HepG2 (cell line): ENCODE measurements at regions not wholly inside any gene's neighbourhood (a gene's known extent, or its start where the extent isn't known, plus 50 kb on each side); places are given as distances from the start of the nearest gene placed in this dataset.

Experiments
- ATAC-seq: fragments of 200-7000 bp; cut with Tn5 transposase; 3 replicates; pipeline ENCODE4 v1.9.1; 2020; ENCODE audit warnings: mild to moderate bottlenecking, moderate library complexity
- BruUV-seq: library from RNA; stranded (reverse); fragments of 400-500 nt; replicated peaks from 2 replicates; lab custom pipeline; 2021; lab: Mats Ljungman, UMichigan
- CTCF ChIA-PET: fragments of 300-600 bp; formaldehyde crosslinking; extraction: SDS; loops from one replicate; lab custom pipeline; 2021; ENCODE audit warnings: low total read pairs, inconsistent platforms, low intra/inter-chr PET ratio; lab: Yijun Ruan, JAX
- POLR2A ChIA-PET: fragments of 350-600 bp; sonication (Branson Sonifier 250); formaldehyde crosslinking; loops from one replicate; lab custom pipeline; 2020; ENCODE audit warnings: antibody characterized with exemption, inconsistent platforms; lab: Yijun Ruan, JAX
- DNase-seq: peaks from one replicate; pipeline ENCODE4 v3.0.0-alpha.2; 2015; ENCODE audit warnings: low spot score
- FAIRE-seq: peaks from 3 replicates; lab custom pipeline; 2011; peaks lifted over from hg19 to GRCh38; lab: Jason Lieb, UNC
- H2AFZ ChIP-seq: one replicate; pipeline ENCODE4 v1.6.1; 2011; ENCODE audit warnings: low read length, inconsistent platforms
- H3K27ac ChIP-seq: fragments of 300-600 bp; 3 replicates; pipeline ENCODE4 v1.8.0; 2011; ENCODE audit warnings: mixed run types, mild to moderate bottlenecking, mixed read lengths, low read length, inconsistent platforms; ENCODE audit not compliant: insufficient read depth; ENCODE audit errors: extremely low read length
- H3K27me3 ChIP-seq, 2 experiments: fragments of 200-600 bp in 1 of 2; 2 replicates in 1 of 2; 3 replicates in 1 of 2; pipeline versions ENCODE4 v1.6.0 to v1.8.0; 2011; ENCODE audit warnings: low read length in 2 of 2, mild to moderate bottlenecking in 2 of 2, moderate library complexity in 2 of 2, inconsistent platforms in 1 of 2; ENCODE audit not compliant: insufficient read depth in 2 of 2, control insufficient read depth in 1 of 2
- H3K36me3 ChIP-seq, 2 experiments: fragments of 200-600 bp in 1 of 2; replicated peaks in 1 of 2; 2 replicates in 1 of 2; 3 replicates in 1 of 2; pipeline versions ENCODE4 v1.5.1 to v1.8.0; 2011; ENCODE audit warnings: low read length in 2 of 2, inconsistent platforms in 1 of 2; ENCODE audit not compliant: insufficient read depth in 2 of 2, control insufficient read depth in 1 of 2
- H3K4me1 ChIP-seq: 2 replicates; pipeline ENCODE4 v1.5.1; 2012; ENCODE audit warnings: low read length, inconsistent platforms; ENCODE audit not compliant: insufficient read depth
- H3K4me2 ChIP-seq: 2 replicates; pipeline ENCODE4 v1.6.0; 2011; ENCODE audit warnings: low read depth, low read length, inconsistent platforms
- H3K4me3 ChIP-seq, 3 experiments: fragments of 200-600 bp in 1 of 3; sonication (generic), shearing (Covaris generic) in 1 of 3; replicated peaks in 1 of 3; 2 replicates each; pipeline ENCODE4 v1.5.1; 2011 to 2016; ENCODE audit warnings: low read length in 3 of 3, inconsistent platforms in 2 of 3, low read depth in 2 of 3, mild to moderate bottlenecking in 2 of 3, control low read depth in 1 of 3, mixed read lengths in 1 of 3; ENCODE audit not compliant: insufficient read depth in 1 of 3
- H3K79me2 ChIP-seq: one replicate; pipeline ENCODE4 v1.6.1; 2011; ENCODE audit warnings: low read length, inconsistent platforms; ENCODE audit not compliant: insufficient read depth
- H3K9ac ChIP-seq: 2 replicates; pipeline ENCODE4 v1.6.0; 2011; ENCODE audit warnings: mild to moderate bottlenecking, low read depth, low read length, inconsistent platforms; ENCODE audit not compliant: insufficient read depth
- H3K9me3 ChIP-seq: 2 replicates; pipeline ENCODE4 v1.5.1; 2012; ENCODE audit warnings: mild to moderate bottlenecking, low read length
- H4K20me1 ChIP-seq: 2 replicates; pipeline ENCODE4 v1.6.0; 2011; ENCODE audit warnings: inconsistent platforms, mild to moderate bottlenecking, low read length, moderate library complexity; ENCODE audit not compliant: insufficient read depth
- STAT5B ChIP-seq: sonication (generic); formaldehyde crosslinking; IDR thresholded peaks from 2 replicates; pipeline ENCODE4 v1.4.0; 2020; ENCODE audit warnings: missing genetic modification reagents
- ZNF569 ChIP-seq: sonication (generic); formaldehyde crosslinking; IDR thresholded peaks from 2 replicates; pipeline ENCODE4 v1.5.0; 2020; ENCODE audit warnings: mild to moderate bottlenecking, missing genetic modification reagents, moderate library complexity, borderline replicate concordance
- ZNF609 ChIP-seq: sonication (generic); formaldehyde crosslinking; IDR thresholded peaks from 2 replicates; pipeline ENCODE4 v1.4.0; 2020; ENCODE audit warnings: mild to moderate bottlenecking, missing genetic modification reagents, borderline replicate concordance
- ZNF780A ChIP-seq: sonication (generic); formaldehyde crosslinking; IDR thresholded peaks from 2 replicates; pipeline ENCODE4 v1.8.0; 2022; ENCODE audit warnings: mild to moderate bottlenecking, missing genetic modification reagents, moderate library complexity
- WGBS: methylation state at CpG from one replicate; pipeline ENCODE4 v1.1.6; 2017; ENCODE audit warnings: low lambda C conversion rate; 5-methylcytosine and 5-hydroxymethylcytosine counted together
- in situ Hi-C: cut with HindIII; loops from 2 replicates; pipeline ENCODE4 v1.10.0; 2017; ENCODE audit warnings: low pct_unique_long_range_greater_than_20kb; ENCODE audit not compliant: extremely low pct_ligation_motif_present
- intact Hi-C: fragments of 100-400 bp; cut with micrococcal nuclease; formaldehyde crosslinking; loops from one replicate; pipeline ENCODE4 v1.10.0; 2022; ENCODE audit not compliant: unreplicated experiment

- no peak overlapping the region for H3K9ac ChIP-seq
- intact Hi-C loops (no loop called here), in situ Hi-C loops (no loop called here)
- DNase-seq (no peak), FAIRE-seq (no peak), ATAC-seq (no peak)
- no peak overlapping the region for H3K27ac ChIP-seq
- no peaks in the 10 kb centered on the region for H3K79me2 ChIP-seq
- no peaks in the 10 kb centered on the region for H3K9me3 ChIP-seq
- CTCF ChIA-PET, result no interaction called here
- POLR2A ChIA-PET, result no interaction called here
- no peaks in the 10 kb centered on the region for H3K36me3 ChIP-seq
- no peaks in the 10 kb centered on the region for H4K20me1 ChIP-seq
- no peak overlapping the region for H2AFZ ChIP-seq
- H3K4me3 ChIP-seq, result no peak overlapping the region
- no peaks in the 10 kb centered on the region for H3K4me1 ChIP-seq
- TF ChIP-seq ZNF569, result no peak
- TF ChIP-seq ZNF780A (CRISPR knock-in tag), result no peak
- TF ChIP-seq STAT5B (CRISPR knock-in tag), result no peak
- no peak for TF ChIP-seq ZNF609 (CRISPR knock-in tag)
- H3K27me3 ChIP-seq, result peaks cover 0 to 5% of the 10 kb centered on the region in 2 experiments; a peak in 2 of 5 replicates
- no peak overlapping the region for H3K4me2 ChIP-seq
- no TSS peak for BruUV-seq
- WGBS, result 50% methylated on average over 6 of the region's 6 CpGs
Observed at GRCh38 chr1:227416156-227416830, 98.0 kb upstream of the CDC42BPA start.
